Upper lobe of left lung (tissue), 6 donors: ENCODE measurements at regions not wholly inside any gene's neighbourhood (a gene's known extent, or its start where the extent isn't known, plus 50 kb on each side); places are given as distances from the start of the nearest gene placed in this dataset.

ENCODE experiments used
- ATAC-seq, 2 donors: fragments of 200-7000 bp; cut with Tn5 transposase; one replicate each; pipeline ENCODE4 v1.9.1; 2022; ENCODE audit warnings: mild to moderate bottlenecking in 2 of 2, moderate library complexity in 2 of 2; ENCODE audit not compliant: low FRiP score in 2 of 2
- DNase-seq, 2 donors: peaks; one replicate each; pipeline ENCODE4 v3.0.0-alpha.2; 2019 to 2020
- H3K27ac ChIP-seq, 4 donors: fragments of 200-600 bp; sonication (generic); one replicate each; pipeline ENCODE4 v1.5.1; 2016 to 2019
- H3K27me3 ChIP-seq, 4 donors: fragments of 200-600 bp; sonication (generic); one replicate each; pipeline ENCODE4 v1.5.1; 2017 to 2019
- H3K36me3 ChIP-seq, 4 donors: fragments of 200-600 bp; sonication (generic); one replicate each; pipeline ENCODE4 v1.5.1; 2016 to 2019
- H3K4me1 ChIP-seq, 4 donors: fragments of 200-600 bp; sonication (generic); one replicate each; pipeline ENCODE4 v1.5.1; 2018 to 2019
- H3K4me3 ChIP-seq, 4 donors: fragments of 200-600 bp; sonication (generic); one replicate each; pipeline ENCODE4 v1.5.1; 2017 to 2019; ENCODE audit warnings: mild to moderate bottlenecking in 2 of 4, moderate library complexity in 1 of 4
- H3K9me3 ChIP-seq, 4 donors: fragments of 200-600 bp; sonication (generic); one replicate each; pipeline ENCODE4 v1.5.1; 2018 to 2019
- CTCF ChIP-seq, 6 experiments: fragments of 450-650 bp in 4 of 6; fragments of 200-600 bp in 2 of 6; sonication (generic) in 2 of 6; IDR thresholded peaks; one replicate each; pipeline ENCODE4 v1.5.1; 2016 to 2019; ENCODE audit warnings: antibody characterized with exemption in 6 of 6
- EP300 ChIP-seq, 4 donors: sonication (generic); formaldehyde crosslinking; IDR thresholded peaks; one replicate each; pipeline ENCODE4 v1.5.1; 2017; ENCODE audit warnings: antibody characterized with exemption in 4 of 4, control low read depth in 2 of 4
- POLR2A ChIP-seq, 4 donors: fragments of 450-650 bp; IDR thresholded peaks; one replicate each; pipeline ENCODE4 v1.5.1; 2016 to 2017; ENCODE audit warnings: antibody characterized with exemption in 4 of 4, mild to moderate bottlenecking in 2 of 4
- POLR2AphosphoS5 ChIP-seq, 2 donors: sonication (generic); formaldehyde crosslinking; IDR thresholded peaks; one replicate each; pipeline ENCODE4 v1.5.1; 2017; ENCODE audit warnings: antibody characterized with exemption in 2 of 2
- WGBS, 2 donors: methylation state at CpG; one replicate each; pipeline ENCODE4 v1.1.5; 2017 to 2018; 5-methylcytosine and 5-hydroxymethylcytosine counted together
- donor health status: DM: no; HTN: no; CAD: no; lungs with moderate emphysema.
- donor health status: DM: no; HTN: yes; CAD: no; lungs with severe emphysema.

GRCh38 chr20:60820918-60821317, 431.1 kb upstream of the CDH4 start:
- Histone ChIP-seq H3K4me3 (no peak overlapping the region), H3K36me3 (no peaks in the 10 kb centered on the region), H3K9me3 (no peaks in the 10 kb centered on the region), H3K27me3 (no peaks in the 10 kb centered on the region), H3K4me1 (no peaks in the 10 kb centered on the region), H3K27ac (no peak overlapping the region)
- WGBS, 2 donors = 54 to 67% methylated on average over 5 of the region's 5 CpGs
- TF ChIP-seq EP300 (IDR thresholded peaks at IDR 0.05) = no peak
- no peak for TF ChIP-seq CTCF (IDR thresholded peaks at IDR 0.05)
- no peak for TF ChIP-seq POLR2A (IDR thresholded peaks at IDR 0.05)
- TF ChIP-seq POLR2AphosphoS5 (IDR thresholded peaks at IDR 0.05) = no peak
- ATAC-seq = no peak
- no peak for DNase-seq

- ATAC-seq = no peak
- 70 to 71% methylated on average over 10 of the region's 10 CpGs for WGBS, 2 donors
- no peak for DNase-seq
Observed at GRCh38 chr20:60822699-60823607, 429.1 kb upstream of the CDH4 start.

DNA sequence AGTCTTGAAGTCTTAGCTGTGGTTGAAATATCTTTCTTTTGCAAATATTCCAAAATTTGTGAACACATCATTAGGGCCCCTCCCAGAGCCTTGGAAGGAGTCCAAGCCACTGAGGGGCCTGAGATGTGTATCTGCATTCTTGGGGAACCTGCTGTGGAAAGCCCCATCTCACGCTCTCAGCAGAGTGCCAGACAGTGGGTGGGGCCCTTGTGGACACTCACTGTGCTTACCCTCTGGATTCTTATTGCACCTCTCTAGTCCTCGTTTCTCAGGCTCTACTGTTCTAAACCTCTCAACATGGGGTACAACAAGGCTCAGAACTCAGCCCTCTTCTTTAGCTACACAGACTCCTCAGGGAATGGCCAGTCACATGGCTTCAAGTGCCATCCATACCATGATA, 416.2 kb upstream of the CDH4 start:
- DNase-seq = no peak

More at GRCh38 chr20:60822699-60823607, 429.1 kb upstream of the CDH4 start:
- Histone ChIP-seq H3K9me3 (no peaks in the 10 kb centered on the region), H3K4me1 (no peaks in the 10 kb centered on the region), H3K4me3 (no peak overlapping the region), H3K27ac (no peak overlapping the region), H3K27me3 (no peaks in the 10 kb centered on the region), H3K36me3 (no peaks in the 10 kb centered on the region)
- TF ChIP-seq EP300 (IDR thresholded peaks at IDR 0.05) (no peak), POLR2AphosphoS5 (IDR thresholded peaks at IDR 0.05) (no peak), POLR2A (IDR thresholded peaks at IDR 0.05) (no peak), CTCF (IDR thresholded peaks at IDR 0.05) (no peak)

DNA sequence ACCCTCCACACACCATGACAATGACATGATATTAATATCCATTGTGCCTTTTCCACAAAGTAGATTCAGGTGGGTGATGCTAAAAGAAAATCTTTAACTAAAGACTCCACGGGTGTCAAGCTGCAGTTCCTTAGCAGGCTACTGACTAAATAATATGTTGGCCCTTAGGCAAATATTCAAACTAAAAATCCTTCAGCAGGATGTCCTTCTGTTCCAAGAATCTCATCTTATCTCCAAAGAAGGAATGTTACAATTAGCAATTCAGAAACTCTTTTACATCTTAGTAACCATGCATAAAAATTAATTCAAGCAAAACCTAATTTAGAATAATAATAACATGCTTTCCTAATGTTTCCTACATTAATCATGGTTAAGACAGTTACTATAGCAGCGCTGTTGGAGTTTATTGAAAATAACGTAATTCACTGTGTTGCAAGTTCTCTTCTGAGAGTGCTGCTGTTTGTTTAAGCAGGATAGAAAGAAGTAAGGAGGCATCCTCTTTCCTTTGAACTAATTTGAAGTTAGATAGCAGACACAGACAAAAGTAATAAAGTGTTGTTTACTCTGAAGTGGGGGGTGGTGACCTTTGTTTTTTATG, 414.8 kb upstream of the CDH4 start:
- no peak overlapping the region for H3K27ac ChIP-seq
- ATAC-seq (no peak), DNase-seq (no peak)
- TF ChIP-seq CTCF (IDR thresholded peaks at IDR 0.05) = no peak
- TF ChIP-seq POLR2A (IDR thresholded peaks at IDR 0.05) = no peak
- no peak for TF ChIP-seq POLR2AphosphoS5 (IDR thresholded peaks at IDR 0.05)
- no peak for TF ChIP-seq EP300 (IDR thresholded peaks at IDR 0.05)
- WGBS, 2 donors = 42 to 49% methylated on average over 3 of the region's 3 CpGs
- H3K4me3 ChIP-seq = no peak overlapping the region
- no peaks in the 10 kb centered on the region for H3K27me3 ChIP-seq
- no peaks in the 10 kb centered on the region for H3K36me3 ChIP-seq
- H3K9me3 ChIP-seq = no peaks in the 10 kb centered on the region
- no peaks in the 10 kb centered on the region for H3K4me1 ChIP-seq

More for the DNA sequence above, 416.2 kb upstream of the CDH4 start:
- TF ChIP-seq POLR2A (IDR thresholded peaks at IDR 0.05) (no peak), EP300 (IDR thresholded peaks at IDR 0.05) (no peak), CTCF (IDR thresholded peaks at IDR 0.05) (no peak), POLR2AphosphoS5 (IDR thresholded peaks at IDR 0.05) (no peak)
- no peak overlapping the region for H3K4me3 ChIP-seq
- H3K36me3 ChIP-seq = no peaks in the 10 kb centered on the region
- H3K27ac ChIP-seq = no peak overlapping the region
- ATAC-seq = no peak
- 33 to 49% methylated on average over 2 of the region's 2 CpGs for WGBS, 2 donors
- no peaks in the 10 kb centered on the region for H3K27me3 ChIP-seq
- no peaks in the 10 kb centered on the region for H3K4me1 ChIP-seq
- H3K9me3 ChIP-seq = peaks cover 0 to 7% (median 0%) of the 10 kb centered on the region in 4 donors
